ENCODE measurements at regions not wholly inside any gene's neighbourhood (a gene's known extent, or its start where the extent isn't known, plus 50 kb on each side); places are given as distances from the start of the nearest gene placed in this dataset.

DNA sequence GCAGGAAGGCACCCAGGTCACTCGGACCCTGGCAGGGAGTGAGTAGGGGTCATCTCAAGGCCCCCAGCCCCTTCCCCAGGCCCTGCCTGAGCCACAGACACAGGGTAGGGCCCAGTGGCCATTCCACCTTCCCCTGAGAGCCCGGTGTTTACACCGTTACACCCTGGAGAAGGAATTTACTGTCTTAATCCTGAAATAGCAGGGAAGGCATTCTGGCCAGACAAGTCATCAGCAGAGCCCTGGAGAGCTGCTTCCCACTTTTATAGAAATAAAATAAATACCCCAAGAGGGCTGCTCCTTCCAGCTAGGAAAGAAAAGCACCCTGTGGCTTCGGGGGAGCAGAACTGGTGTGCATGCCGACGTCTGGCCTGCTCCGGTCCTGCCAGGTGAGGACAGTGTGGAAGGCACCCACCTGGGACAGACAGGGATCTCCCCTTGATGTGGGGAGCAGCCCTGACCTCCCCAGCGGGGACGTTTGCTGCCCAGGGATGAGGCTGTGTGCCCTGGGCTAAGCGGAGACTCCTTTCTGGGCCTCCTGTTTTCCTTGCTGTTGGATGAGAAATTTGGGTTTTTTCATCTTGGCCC, 180.0 kb downstream of the MN1 start:
- peak; percentile 50 for DNase-seq (ENCODE audit: low spot score)

DNA sequence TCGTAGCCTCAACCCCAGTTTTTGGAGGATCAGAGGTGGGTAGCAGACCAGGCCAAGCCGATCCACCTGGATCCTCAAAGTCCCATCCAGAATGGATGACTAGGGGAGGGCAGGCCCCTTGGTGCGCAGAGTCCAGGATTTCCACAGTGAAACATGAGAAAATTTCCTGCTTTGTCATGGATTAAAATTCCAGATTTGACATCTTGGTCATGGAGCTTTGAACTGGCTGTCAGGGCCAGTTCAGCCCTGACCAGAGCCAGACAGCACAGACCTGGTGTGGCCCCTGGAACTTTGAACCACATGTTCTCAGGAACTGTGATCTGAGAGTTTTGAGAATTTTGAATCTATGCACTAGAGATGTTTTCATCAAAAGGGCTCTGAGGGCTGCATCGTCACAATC, 177.5 kb downstream of the MN1 start:
- DNase-seq (ENCODE audit: low spot score): no peak

DNA sequence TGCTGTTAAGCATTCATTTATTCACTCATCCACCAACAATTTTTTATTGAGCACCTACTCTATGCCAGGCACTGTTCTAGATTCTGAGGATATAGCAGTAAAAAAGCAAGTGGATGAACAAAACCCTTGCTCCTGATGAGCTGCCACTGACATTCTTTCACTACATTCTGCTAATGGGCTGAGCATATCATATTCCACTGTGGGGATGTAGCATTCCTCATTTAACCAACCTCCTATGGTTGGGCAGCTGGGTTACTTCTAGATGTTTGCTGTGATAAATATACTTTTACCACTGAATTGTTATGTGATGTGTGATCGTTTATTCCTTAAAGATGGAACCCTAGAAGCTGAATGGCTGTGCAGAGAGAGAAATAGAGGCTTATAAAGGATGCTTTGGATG, 176.9 kb downstream of the MN1 start:
- no peak for DNase-seq (ENCODE audit: low spot score)

DNA sequence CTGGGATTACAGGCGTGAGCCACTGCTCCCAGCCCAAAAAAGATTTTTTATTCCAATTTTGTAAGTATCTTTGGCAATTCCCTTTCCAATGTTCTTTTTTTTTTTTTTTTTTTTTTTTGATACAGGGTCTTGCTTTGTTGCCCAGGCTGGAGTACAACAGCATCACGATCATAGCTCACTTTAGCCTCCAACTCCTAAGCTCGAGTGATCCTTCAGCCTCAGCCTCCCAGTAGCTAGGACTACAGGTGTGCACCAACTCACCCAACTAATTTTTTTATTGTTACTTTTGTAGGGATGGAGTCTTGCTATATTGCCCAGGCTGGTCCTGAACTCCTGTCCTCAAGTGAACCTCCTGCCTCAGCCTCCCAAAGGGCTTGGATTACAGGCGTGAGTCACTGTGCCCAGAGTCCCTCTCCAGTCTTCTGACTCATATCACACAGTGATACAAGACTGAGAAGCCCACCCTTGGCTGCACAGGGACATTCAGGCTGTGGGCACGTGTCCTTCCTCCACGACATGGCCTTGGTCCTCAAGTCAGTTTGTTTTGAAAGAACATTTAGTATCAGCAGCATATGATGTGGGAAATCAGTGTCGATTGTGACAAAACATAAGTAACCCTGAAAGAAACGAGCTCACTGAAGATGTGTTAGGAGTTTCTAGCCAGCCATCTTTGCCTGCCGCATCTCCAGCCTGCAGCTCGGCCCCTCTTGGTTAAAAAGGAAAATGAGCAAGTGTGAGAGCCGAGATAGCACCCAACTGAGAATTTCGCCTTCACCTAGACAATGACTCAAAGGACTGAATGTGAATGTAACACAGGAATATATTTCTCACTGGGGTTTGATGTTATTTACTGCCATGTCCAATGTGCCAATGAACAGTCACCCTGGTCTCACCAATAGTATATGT, 175.5 kb downstream of the MN1 start:
- DNase-seq (ENCODE audit: low spot score): no peak

DNA sequence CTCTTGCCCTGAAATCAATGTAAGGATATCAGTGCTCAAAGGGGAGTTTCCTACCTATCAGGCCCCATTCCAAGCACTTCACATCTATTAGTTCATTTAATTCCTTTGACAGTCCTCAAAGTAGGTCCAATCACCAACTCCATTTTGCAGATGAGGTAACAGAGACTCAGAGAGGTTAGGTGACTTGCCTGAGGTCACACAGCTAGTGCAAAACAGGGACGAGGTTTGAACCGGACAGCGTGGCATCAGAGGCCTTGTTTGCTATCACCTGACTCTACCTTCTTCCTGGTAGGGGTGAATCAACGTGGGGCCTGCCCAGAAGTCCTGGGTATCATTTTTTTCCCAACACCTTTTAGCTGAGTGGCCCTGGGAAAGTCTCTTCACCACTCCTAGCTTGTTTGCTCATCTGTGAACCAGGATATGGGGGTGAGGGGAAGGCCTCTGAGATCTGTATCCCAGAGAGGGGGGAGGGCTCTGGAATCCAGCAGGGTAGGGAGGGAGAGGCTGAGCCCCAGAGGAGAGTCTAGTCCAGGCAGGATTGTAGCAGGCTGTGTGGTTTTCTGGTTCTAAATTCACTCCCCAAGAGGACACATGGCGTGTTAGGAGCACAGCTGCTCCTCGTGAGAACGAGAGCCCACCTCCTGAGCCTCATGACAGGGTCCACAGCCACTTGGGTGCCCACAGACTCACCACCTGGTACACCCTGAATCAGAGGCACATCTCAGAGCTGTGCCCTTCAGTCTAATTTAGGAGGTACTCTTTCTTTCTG, 174.7 kb downstream of the MN1 start:
- no peak for DNase-seq (ENCODE audit: low spot score)

DNA sequence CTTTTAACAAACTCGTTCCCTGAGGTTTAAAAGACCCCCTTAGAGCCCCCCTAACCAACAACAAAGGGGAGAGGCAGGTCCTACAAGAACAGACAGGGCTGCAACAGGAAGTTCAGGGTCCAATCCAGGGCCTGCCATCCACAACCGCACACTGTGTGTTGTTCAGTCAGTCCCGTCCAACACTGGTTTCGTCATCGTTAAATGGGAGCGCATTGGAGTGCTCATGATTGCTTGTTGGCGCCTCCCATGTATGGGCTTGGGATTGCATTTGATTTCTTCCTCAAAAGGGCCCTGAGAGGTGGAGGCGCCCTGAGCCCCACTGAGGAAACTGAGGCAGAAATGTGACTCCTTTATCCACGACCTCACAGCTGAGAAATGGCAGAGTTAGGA, 174.1 kb downstream of the MN1 start:
- DNase-seq (ENCODE audit: low spot score): no peak

DNA sequence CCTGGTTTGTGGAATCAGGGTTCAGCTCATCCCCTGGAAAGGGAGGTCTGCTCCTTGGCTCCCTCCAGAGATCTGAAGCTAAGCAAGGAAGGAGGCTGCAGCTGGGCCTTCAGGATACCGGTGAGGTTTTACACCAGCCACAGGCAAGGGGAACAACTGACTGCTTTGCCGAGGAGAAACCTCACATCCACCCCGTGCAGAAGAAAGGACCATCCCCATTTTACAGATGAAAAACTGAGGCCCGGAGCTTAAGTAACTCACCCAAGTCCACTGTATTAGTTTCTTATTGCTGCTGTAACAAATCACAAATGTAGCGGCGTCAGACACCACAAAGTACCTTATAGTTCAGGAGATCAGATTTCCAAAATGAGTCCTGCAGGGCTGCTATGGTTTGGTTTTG, 173.7 kb downstream of the MN1 start:
- DNase-seq (ENCODE audit: low spot score): no peak

DNA sequence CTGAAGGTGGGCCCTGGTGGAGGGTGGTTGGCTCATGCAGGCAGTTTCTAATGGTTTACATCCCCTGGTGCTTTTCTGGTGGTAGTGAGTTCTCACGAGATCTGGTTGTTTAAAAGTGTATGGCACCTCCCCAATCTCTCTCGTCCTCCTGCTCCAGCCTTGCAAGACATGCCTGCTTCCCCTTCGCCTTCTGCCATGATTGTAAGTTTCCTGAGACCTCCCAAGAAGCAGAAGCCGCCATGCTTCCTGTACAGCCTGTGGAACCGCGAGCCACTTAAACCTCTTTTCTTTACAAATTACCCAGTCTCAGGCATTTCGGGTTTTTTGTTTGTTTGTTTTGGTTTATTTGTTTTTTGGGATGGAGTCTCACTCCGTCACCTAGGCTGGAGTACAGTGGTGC, 173.2 kb downstream of the MN1 start:
- DNase-seq (ENCODE audit: low spot score): no peak

DNA sequence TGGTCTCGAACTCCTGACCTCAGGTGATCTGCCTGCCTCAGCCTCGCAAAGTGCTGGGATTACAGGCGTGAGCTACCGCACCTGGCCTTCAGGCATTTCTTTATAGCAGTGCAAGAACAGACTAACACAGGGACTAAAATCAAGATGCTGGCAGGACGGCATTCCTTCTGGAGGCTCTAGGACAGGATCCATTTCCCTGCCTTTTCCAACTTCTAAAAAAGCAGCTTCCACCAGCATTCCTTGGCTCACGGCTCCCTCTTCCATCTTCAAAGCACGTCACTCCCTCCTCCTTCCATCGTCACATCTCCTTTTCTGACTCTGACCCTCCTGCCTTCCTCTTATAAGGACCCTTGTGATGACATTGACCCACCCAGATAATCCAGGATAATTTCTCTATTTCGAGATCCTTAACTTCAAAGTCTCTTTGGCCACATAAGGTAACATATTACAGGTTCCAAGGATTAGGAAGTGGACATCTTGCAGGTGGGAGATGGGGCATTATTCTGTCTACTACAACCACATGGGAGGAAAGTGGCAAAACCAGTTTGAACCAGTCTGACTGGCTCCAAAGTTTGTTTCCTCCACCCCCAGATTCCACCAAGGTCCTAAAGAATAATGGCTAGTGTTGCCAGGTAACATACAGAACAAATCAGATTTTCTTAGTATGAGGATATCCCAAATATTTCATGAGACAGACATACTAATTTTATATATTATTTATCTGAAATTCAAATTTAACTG, 172.5 kb downstream of the MN1 start:
- no peak for DNase-seq (ENCODE audit: low spot score)

DNA sequence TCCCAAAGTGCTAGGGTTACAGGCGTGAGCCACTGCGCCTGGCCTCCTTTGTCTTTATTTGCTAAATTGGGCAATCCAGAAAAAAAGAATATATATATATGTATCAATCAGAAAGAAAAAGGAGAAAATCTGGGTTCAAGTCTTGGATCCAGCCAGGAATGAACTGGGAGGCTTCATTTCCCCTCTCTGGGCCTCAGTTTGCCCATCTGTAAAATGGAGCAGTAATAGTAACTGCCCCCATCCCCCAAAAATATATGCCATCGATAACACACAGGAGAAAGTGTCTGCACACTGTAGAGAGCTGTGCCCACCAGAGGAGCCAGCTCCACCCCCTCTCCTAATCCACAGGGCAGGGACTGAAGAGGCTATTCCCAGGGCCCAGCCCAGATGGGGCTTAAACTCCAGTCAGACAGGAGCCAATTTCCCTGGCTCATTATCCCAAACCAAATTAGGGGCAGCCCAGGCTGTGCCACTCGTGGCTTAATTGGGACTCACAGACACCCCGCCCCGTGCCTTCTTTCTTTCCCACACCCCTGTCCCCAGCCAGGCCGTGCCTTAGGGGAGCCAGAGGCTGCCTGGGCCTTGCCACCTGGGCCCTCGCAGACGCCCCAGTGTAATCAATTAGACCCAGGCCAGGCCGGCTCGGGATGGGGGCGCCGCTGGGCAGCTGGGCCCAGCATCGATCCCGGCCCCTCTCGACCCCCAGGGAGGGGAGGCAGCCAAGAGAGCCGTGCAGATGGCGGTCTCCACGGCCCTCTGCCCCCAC, 171.5 kb downstream of the MN1 start:
- no peak for DNase-seq (ENCODE audit: low spot score)

DNA sequence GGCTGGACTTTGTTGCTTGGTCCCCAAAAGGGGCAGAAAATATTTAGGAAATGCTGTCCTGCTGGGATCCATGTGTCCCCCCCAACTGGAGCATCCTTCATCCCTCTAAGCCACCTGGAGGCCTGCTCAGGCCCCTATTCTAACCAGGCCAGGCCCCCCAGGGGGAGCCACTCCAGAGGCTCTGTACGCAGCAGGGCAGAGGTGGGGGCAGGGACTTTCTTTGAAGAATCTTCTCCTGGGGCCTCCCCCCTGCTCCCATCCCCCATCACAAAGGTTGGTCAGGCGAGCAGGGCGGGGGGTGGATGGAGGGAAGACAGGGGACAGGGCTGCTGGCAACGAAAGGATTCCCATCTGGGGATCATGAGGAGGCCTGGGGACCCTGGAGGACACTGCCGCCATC, 170.8 kb downstream of the MN1 start:
- no peak for DNase-seq (ENCODE audit: low spot score)

DNA sequence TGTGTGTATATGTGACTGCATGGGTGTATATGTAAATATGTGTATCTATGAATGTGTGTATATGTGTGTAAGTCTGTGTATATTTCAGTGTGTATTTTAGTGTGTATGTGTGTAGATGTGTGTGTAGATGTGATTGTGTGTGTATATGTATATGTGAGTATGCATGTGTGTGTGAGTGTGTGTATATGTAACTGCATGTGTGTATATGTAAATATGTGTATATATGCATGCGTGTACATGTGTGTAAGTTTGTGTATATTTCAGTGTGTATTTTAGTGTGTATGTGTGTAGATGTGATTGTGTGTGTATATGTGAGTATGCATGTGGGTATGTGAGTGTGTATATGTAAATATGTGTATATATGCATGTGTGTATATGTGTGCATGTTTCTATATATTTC, 169.9 kb downstream of the MN1 start:
- no peak for DNase-seq (ENCODE audit: low spot score)

DNA sequence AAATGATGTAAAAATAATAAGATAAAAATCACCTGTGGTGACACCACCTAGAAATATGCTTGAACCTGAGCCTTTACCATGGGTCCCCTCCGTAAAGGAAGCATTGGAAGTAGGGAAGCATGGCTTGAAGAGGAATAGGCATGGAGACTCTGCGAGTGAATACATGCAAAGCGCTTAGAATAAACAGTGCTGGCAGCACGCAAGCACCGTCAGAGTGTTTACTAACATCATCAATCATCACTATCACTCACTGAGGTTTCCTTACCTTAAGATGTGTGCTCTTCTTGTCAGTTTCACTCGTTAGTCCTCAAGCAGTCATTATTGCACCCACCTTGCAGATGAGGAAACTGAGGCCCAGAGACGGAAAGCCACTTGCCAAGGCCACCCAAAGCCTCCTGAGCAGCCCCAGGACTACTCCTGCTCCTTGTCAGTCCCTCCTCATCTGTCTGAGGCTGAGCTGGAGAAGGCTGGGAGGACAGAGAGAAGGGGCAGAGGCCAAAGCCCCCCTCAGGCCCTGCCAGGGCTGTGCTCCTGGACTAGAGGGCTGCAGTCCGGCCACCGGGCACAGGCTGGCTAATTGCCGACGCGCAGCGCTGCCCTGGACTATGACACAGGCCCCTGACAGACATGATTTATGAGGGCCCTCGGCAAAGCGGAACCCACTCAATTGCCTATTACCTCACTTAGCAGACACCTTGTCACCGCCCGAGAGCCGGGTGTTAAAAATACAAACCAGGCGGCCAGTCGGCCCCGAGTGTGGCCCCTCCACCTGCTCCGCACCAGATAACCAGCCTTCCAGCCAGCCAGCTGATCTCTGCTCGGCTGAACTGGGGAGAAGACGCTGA, 168.9 kb downstream of the MN1 start:
- no peak for DNase-seq (ENCODE audit: low spot score)

DNA sequence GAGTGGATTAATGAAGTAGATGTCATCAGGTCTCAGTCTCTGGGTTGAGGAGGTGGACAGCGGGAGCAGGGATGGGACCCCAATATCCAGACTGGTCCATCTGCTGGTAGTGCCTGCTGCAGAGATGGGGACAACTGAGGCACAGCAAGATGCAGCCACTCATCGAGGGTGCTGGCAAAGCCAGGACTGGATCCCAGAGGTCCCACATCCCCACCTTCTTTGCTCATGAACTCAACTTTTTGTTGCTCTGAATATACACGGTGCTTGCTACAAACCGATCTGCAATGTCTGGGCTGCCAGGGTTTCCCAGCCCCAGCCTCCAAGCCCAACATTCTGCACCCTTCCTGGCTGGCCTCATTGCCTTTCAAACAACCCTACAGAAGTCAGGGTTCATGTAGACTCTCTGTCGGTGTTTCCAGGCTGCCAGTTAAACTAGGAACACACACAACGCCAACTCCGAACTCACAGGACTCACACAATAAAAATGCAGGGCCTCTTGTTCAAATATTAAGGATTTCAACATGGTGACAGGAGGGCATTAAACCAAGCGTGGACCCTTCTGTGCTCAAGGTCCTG, 168.2 kb downstream of the MN1 start:
- no peak for DNase-seq (ENCODE audit: low spot score)

DNA sequence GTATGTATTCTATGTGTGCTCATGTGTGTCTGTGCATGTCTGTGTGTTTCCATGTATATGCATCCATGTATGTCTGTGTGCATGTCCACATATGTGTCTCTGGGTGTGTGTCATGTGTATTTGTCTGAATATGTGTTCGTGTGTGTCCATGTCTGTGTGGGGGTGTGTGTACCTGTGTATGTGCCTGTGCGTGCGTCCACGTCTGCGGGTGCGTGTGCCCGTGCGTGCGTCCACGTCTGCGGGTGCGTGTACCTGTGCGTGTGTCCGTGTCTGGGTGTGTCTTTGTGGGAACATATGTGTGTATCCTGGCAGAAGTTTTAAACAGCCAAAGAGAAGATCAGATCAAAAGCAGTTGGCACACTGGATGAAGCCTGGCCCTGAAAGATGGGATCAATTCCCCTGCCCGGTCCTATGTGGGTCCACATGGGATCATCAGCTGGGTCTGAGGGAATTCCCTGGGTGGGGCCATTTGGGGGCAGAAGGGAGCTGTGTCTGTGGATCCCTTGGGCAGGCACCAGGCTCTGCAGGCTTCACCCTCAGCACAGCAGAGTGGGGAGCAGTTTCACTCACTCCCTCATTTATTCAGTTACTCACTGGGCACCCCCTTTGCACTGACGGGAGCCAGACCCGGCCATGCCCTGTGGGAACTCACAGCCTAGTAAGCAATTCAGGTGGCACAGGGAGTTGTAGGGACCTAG, 167.4 kb downstream of the MN1 start:
- DNase-seq (ENCODE audit: low spot score): no peak

DNA sequence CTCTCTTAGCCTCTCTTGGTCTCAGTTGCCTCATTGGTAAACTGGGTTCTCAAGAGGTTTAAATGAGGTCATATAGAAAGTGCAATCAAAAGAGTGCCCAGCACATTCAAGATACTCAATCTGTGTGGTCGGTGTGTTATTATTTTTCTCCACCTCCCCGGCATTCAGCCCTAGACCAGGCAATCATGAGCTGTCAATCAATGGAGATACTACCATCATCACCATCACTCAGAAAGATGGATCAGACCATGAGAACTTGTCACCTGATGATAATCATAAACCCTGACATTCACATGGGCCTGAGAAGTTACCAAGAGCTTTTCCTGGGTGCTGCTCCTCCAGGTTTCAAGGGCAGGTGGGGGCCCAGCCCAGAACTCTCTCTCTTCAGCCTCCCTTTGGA, 166.1 kb downstream of the MN1 start:
- no peak for DNase-seq (ENCODE audit: low spot score)

DNA sequence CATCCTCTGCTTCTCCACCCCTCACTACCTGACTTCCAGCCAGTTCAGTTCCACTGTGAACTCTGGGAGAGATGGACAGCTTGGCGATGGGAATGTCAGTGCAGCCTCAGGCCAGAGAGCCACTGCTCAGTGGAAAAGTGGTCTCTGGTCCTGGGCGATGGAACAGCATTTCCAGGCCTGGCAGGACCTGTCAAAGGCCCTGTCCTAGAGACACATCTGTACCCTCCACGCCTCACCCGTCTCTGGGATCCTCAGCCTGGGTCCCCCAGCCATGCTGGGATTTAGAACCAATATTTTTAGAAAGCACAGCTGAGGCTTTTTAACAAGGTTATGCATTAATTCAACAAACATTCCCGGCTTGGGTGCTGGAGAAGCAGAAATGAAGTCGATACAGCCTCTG, 165.7 kb downstream of the MN1 start:
- DNase-seq (ENCODE audit: low spot score): no peak

DNA sequence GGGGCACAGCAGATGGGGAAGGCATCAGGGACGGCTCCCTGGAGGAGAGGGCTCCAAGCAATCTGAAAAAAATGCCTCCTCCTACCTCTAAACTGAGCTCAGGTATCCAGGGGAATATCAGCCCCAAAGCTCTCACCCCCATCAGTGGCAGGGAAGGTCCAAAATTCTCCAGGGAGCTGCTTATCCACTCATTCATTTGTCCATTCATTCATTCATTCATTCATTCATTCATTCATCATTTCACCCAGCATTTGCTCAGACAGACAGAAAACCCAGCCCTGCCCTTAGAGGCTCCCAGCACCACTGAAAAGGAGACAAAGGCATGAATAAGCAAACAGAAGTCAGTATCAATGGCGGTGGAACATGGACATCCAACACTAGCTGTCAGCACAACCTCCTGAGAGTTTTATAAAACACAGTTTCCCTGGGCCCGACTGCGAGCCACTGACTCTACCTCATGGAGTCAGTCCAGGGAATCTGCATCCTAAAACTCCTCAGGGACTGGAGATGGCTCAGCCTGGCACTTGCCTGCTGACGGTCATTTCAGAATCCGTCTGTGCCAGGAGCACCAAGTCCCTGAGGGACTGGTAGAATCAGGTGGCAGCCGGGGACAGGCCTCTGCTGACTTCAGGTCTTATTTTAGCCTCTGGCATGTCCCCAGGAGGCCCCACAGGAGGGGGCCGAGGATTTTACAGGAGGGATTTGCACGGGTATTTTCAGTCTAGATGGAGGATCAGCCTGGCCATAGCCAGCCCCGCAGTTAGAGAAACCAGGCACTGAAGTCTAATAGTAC, 164.6 kb downstream of the MN1 start:
- DNase-seq (ENCODE audit: low spot score): no peak

DNA sequence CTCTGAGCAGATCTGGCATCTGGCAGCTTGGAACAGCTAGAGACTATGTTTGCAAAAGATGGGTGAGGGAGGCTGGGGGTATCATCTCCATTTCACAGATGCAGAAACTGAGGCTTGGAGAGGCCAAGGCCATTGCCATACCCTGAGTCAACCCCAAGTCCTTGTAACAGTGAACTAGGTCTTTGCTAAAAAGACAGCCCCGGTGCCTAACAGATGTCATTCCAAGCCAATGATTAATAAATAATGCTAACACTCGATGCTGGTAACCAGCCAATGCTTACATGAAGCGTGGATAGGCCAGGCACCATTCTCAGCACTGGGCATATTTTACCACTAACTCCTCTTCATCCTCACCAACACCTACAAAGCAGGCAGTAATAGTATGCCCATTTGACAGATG, 164.0 kb downstream of the MN1 start:
- DNase-seq (ENCODE audit: low spot score): peak; percentile 82

All from hepatic stellate cell (primary cell).